Thoracic aorta (tissue), 2 donors: ENCODE measurements at regions not wholly inside any gene's neighbourhood (a gene's known extent, or its start where the extent isn't known, plus 50 kb on each side); places are given as distances from the start of the nearest gene placed in this dataset.
"Not testable (repeated sequence)": the region's sequence is repeated elsewhere in the genome, so short reads cannot be mapped to it uniquely, and the experiment has no call there.

Experiments used
- ATAC-seq: fragments of 150-250 bp; one replicate; pipeline ENCODE4 v1.8.0; 2017; ENCODE audit warnings: low read depth; ENCODE audit not compliant: insufficient number of reproducible peaks, low FRiP score
- DNase-seq: peaks from one replicate; pipeline ENCODE4 v3.0.0-alpha.2; 2020; ENCODE audit warnings: low spot score
- H3K27ac ChIP-seq, 2 donors: fragments of 200-600 bp; sonication (generic); 1 replicate in 1 of 2; 2 replicates in 1 of 2; pipeline ENCODE4 v1.5.1; 2016; ENCODE audit warnings: mild to moderate bottlenecking in 2 of 2, moderate library complexity in 2 of 2
- H3K27me3 ChIP-seq: fragments of 200-600 bp; sonication (generic); replicated peaks from 2 replicates; pipeline ENCODE4 v1.6.0; 2016; ENCODE audit warnings: mild to moderate bottlenecking; ENCODE audit not compliant: insufficient read depth
- H3K36me3 ChIP-seq: fragments of 200-600 bp; sonication (generic); one replicate; pipeline ENCODE4 v1.5.1; 2016
- H3K4me1 ChIP-seq, 2 donors: fragments of 200-600 bp; sonication (generic); 1 replicate in 1 of 2; 2 replicates in 1 of 2; pipeline versions ENCODE4 v1.5.1 to v1.6.0; 2016; ENCODE audit warnings: low read depth in 2 of 2, mild to moderate bottlenecking in 1 of 2; ENCODE audit not compliant: control insufficient read depth in 1 of 2
- H3K4me3 ChIP-seq: fragments of 200-600 bp; sonication (generic); 2 replicates; pipeline ENCODE4 v1.5.1; 2016; ENCODE audit warnings: mild to moderate bottlenecking
- H3K9me3 ChIP-seq: fragments of 200-600 bp; sonication (generic); 2 replicates; pipeline ENCODE4 v1.5.1; 2016
- TF ChIP-seq, protein P1 (sequence below): fragments of 200-600 bp; sonication (generic); IDR thresholded peaks from one replicate; pipeline ENCODE4 v1.5.1; 2019; ENCODE audit warnings: antibody characterized with exemption

DNA sequence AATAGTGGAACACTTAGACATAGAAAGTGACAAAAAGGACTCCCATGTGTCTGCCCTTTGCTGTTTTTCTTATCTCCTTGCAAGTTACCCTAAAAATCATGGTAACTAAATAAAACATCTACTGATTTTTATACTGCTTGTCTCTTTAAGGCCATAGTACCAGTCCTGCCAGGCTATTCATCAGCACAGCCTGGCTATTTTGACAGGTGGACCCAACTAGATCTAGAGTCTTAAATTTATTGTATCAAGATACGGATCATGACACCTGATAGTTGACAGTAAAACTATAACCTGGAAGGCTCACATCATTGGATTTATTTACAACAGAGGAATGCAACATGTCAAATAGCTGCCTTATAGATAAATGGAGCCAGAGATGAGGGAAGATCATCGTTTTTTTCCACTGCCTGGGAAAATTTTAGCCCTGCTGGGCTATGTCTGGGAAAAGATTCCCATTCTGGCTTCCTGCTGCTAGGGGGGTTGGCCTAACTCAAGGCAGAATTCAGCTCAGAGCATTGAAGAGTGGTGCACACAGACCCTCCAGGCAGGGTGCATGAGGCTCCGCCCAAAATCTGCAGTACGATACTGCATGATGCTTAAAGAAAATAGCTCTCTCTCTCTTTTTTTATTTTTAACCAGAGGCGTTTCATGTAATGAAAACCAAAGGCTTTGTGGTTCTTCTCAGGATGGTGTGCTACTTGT, 292.0 kb upstream of the FZD8 start:
- DNase-seq (no peak), ATAC-seq (no peak)
- no peaks in the 10 kb centered on the region for H3K4me1 ChIP-seq
- no peak overlapping the region for H3K4me3 ChIP-seq
- no peaks in the 10 kb centered on the region for H3K27me3 ChIP-seq
- H3K27ac ChIP-seq: no peak overlapping the region
- TF ChIP-seq, protein P1, sequence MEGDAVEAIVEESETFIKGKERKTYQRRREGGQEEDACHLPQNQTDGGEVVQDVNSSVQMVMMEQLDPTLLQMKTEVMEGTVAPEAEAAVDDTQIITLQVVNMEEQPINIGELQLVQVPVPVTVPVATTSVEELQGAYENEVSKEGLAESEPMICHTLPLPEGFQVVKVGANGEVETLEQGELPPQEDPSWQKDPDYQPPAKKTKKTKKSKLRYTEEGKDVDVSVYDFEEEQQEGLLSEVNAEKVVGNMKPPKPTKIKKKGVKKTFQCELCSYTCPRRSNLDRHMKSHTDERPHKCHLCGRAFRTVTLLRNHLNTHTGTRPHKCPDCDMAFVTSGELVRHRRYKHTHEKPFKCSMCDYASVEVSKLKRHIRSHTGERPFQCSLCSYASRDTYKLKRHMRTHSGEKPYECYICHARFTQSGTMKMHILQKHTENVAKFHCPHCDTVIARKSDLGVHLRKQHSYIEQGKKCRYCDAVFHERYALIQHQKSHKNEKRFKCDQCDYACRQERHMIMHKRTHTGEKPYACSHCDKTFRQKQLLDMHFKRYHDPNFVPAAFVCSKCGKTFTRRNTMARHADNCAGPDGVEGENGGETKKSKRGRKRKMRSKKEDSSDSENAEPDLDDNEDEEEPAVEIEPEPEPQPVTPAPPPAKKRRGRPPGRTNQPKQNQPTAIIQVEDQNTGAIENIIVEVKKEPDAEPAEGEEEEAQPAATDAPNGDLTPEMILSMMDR: no peak
- H3K9me3 ChIP-seq: no peaks in the 10 kb centered on the region
- H3K36me3 ChIP-seq: no peaks in the 10 kb centered on the region

DNA sequence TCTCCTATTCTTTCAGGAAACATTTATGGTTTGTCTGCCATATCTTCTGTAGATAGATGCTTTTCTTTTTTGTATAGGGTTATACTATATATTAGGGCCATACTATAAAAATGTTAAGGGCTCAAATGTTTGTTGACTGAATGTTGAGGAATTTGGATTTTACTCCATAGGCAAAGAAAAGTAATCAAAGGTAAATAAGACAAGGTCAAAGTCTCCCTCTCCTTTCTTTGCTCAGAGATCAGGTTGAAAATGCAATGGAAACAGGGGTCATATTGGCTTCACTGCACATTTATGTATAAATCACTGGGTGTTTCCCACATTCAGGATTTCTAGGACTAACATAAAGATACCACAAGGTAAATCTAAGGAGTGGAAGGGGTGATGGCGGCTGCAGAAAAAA, 291.4 kb upstream of the FZD8 start:
- DNase-seq: no peak
- ATAC-seq: no peak
- Histone ChIP-seq H3K36me3 (no peaks in the 10 kb centered on the region), H3K27me3 (no peaks in the 10 kb centered on the region), H3K27ac (no peak overlapping the region), H3K4me3 (no peak overlapping the region), H3K4me1 (no peaks in the 10 kb centered on the region), H3K9me3 (no peaks in the 10 kb centered on the region)
- TF ChIP-seq, protein P1: no peak

DNA sequence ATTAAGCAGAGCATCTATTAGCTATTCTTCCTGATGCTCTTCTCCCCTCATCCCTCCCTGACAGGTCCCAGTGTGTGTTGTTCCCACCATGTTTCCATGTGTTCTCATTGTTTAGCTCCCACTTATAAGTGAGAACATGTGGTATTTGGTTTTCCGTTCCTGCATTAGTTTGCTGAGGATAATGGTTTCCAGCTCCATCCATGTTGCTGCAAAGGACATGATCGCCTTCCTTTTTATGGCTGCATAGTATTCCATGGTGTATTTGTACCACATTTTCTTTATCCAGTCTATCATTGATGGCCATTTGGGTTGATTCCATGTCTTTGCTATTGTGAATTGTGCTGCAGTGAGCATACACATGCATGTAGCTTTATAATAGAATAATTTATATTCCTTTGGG, 287.9 kb upstream of the FZD8 start:
- not testable (repeated sequence) for H3K27ac ChIP-seq, DNase-seq, H3K9me3 ChIP-seq, H3K36me3 ChIP-seq, H3K4me3 ChIP-seq, H3K4me1 ChIP-seq, H3K27me3 ChIP-seq, ATAC-seq

DNA sequence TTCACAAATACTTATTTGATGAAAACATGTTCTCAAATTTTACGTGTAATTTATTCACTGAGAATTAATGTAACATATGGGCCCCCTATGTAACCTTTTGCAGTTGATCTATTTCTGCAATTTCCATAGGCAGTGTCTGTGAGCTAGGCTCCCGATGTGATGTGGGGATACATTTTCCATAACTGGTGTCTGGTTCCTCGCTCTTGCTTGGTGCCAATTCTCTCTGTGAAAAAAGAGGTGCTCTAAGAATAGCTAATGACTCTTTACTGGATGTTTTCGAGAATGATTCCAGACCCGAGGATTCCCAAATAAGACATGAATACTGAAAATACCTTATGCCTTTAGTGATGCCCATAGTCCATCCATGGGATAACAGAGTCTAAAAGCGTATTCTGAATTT, 286.7 kb upstream of the FZD8 start:
- Histone ChIP-seq H3K27me3 (no peaks in the 10 kb centered on the region), H3K4me1 (peaks cover 5 to 8% of the 10 kb centered on the region in 2 donors), H3K4me3 (no peak overlapping the region), H3K36me3 (no peaks in the 10 kb centered on the region), H3K27ac (no peak overlapping the region), H3K9me3 (no peaks in the 10 kb centered on the region)
- DNase-seq (no peak), ATAC-seq (no peak)
- TF ChIP-seq, protein P1: no peak

GRCh38 chr10:35927990-35928488, 285.9 kb upstream of the FZD8 start:
- no peak for ATAC-seq
- TF ChIP-seq, protein P1: no peak

GRCh38 chr10:35927341-35927740, 285.2 kb upstream of the FZD8 start:
- no peak for DNase-seq
- H3K27ac ChIP-seq: no peak overlapping the region
- ATAC-seq: no peak
- no peaks in the 10 kb centered on the region for H3K27me3 ChIP-seq
- H3K9me3 ChIP-seq: no peaks in the 10 kb centered on the region
- H3K4me3 ChIP-seq: no peak overlapping the region
- H3K4me1 ChIP-seq: peaks cover 5 to 8% of the 10 kb centered on the region in 2 donors
- TF ChIP-seq, protein P1: no peak
- H3K36me3 ChIP-seq: no peaks in the 10 kb centered on the region

More at GRCh38 chr10:35927990-35928488, 285.9 kb upstream of the FZD8 start:
- peaks cover 5 to 8% of the 10 kb centered on the region in 2 donors for H3K4me1 ChIP-seq
- no peaks in the 10 kb centered on the region for H3K27me3 ChIP-seq
- no peak overlapping the region for H3K27ac ChIP-seq
- no peak for DNase-seq
- H3K9me3 ChIP-seq: no peaks in the 10 kb centered on the region
- no peaks in the 10 kb centered on the region for H3K36me3 ChIP-seq
- H3K4me3 ChIP-seq: no peak overlapping the region
